ENCODE measurements at regions not wholly inside any gene's neighbourhood (a gene's known extent, or its start where the extent isn't known, plus 50 kb on each side); places are given as distances from the start of the nearest gene placed in this dataset.

DNA sequence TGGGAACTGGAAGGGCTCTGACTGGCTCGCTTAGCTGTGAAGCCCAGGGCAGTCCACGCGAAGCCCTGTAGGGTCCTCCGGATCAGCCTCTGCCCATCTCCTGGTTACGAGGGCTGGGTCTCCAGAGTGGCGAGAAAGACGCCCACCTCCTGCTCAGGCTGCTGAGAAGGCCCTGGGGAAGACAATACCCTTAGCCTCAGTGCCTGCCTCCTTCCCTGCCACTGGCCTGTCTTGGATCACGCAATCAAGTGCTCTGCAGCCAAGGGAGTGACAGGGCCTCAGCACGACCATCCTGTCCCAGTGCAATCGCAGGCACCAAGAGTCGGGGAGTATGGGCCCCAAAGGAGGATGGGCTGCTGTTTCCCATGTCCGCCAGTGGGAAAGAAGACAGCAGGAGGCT lies 165.7 kb upstream of the GLI2 start:
- Histone ChIP-seq H3K9me3 (ENCODE audit: low read length) (no peaks in the 10 kb centered on the region), H3K4me1 (ENCODE audit: insufficient read depth, low read length, severe bottlenecking) (no peaks in the 10 kb centered on the region), H3K27me3 (ENCODE audit: insufficient read depth, low read length) (no peaks in the 10 kb centered on the region; the same call in 1 of the 2 replicates), H3K79me2 (ENCODE audit: insufficient read depth, low read length) (no peaks in the 10 kb centered on the region), H3K36me3 (ENCODE audit: insufficient read depth, low read length) (no peaks in the 10 kb centered on the region), H3K9me2 (ENCODE audit: low read depth, low read length) (no peaks in the 10 kb centered on the region), H2AFZ (ENCODE audit: low read length) (no peak overlapping the region), H4K20me1 (ENCODE audit: insufficient read depth, low read length) (no peaks in the 10 kb centered on the region), H3K4me2 (ENCODE audit: low read length) (no peak overlapping the region), H3F3A (ENCODE audit: insufficient read depth, low read length) (no peaks in the 10 kb centered on the region), H3K4me3 (ENCODE audit: low read depth, low read length, poor library complexity, severe bottlenecking) (no peak overlapping the region), H3K9ac (ENCODE audit: low read length) (no peak overlapping the region), H3K27ac (ENCODE audit: low read depth, low read length, poor library complexity, severe bottlenecking) (no peak overlapping the region)
- TF ChIP-seq, protein P1, sequence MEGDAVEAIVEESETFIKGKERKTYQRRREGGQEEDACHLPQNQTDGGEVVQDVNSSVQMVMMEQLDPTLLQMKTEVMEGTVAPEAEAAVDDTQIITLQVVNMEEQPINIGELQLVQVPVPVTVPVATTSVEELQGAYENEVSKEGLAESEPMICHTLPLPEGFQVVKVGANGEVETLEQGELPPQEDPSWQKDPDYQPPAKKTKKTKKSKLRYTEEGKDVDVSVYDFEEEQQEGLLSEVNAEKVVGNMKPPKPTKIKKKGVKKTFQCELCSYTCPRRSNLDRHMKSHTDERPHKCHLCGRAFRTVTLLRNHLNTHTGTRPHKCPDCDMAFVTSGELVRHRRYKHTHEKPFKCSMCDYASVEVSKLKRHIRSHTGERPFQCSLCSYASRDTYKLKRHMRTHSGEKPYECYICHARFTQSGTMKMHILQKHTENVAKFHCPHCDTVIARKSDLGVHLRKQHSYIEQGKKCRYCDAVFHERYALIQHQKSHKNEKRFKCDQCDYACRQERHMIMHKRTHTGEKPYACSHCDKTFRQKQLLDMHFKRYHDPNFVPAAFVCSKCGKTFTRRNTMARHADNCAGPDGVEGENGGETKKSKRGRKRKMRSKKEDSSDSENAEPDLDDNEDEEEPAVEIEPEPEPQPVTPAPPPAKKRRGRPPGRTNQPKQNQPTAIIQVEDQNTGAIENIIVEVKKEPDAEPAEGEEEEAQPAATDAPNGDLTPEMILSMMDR (IDR thresholded peaks at IDR 0.05; ENCODE audit: low read length) = no peak
- TF ChIP-seq EZH2 (IDR thresholded peaks at IDR 0.05; ENCODE audit: borderline replicate concordance, low read length) = no peak

DNA sequence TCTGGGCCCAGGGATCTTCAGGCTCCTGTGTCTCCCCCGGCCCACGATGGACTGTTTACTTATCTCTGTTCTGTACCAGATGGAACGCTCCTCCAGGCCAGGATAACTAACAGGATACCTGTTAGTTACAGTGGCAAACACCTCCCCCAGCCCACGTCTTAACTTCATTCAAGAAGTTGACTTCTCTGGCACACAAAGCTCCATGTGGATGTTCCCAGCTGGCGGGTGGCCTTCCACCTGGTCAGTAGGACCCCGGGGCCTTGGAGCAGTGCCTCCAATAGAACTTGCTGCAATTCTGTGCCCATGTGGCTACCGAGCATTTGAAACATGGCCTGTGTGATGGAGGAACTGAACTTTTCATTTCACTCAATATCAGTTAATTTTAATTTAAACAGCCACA lies 165.1 kb upstream of the GLI2 start:
- TF ChIP-seq EZH2 (IDR thresholded peaks at IDR 0.05; ENCODE audit: borderline replicate concordance, low read length) = no peak
- TF ChIP-seq, protein P1 (IDR thresholded peaks at IDR 0.05; ENCODE audit: low read length) = no peak
- no peaks in the 10 kb centered on the region for H3K79me2 ChIP-seq (ENCODE audit: insufficient read depth, low read length)
- no peaks in the 10 kb centered on the region for H3F3A ChIP-seq (ENCODE audit: insufficient read depth, low read length)
- no peak overlapping the region for H3K27ac ChIP-seq (ENCODE audit: low read depth, low read length, poor library complexity, severe bottlenecking)
- no peaks in the 10 kb centered on the region; the same call in 1 of the 2 replicates for H3K27me3 ChIP-seq (ENCODE audit: insufficient read depth, low read length)
- H3K9me2 ChIP-seq (ENCODE audit: low read depth, low read length) = no peaks in the 10 kb centered on the region
- no peaks in the 10 kb centered on the region for H3K36me3 ChIP-seq (ENCODE audit: insufficient read depth, low read length)
- no peak overlapping the region for H3K4me2 ChIP-seq (ENCODE audit: low read length)
- H4K20me1 ChIP-seq (ENCODE audit: insufficient read depth, low read length) = no peaks in the 10 kb centered on the region
- no peaks in the 10 kb centered on the region for H3K9me3 ChIP-seq (ENCODE audit: low read length)
- no peak overlapping the region for H3K4me3 ChIP-seq (ENCODE audit: low read depth, low read length, poor library complexity, severe bottlenecking)
- no peak overlapping the region for H3K9ac ChIP-seq (ENCODE audit: low read length)
- no peaks in the 10 kb centered on the region for H3K4me1 ChIP-seq (ENCODE audit: insufficient read depth, low read length, severe bottlenecking)
- no peak overlapping the region for H2AFZ ChIP-seq (ENCODE audit: low read length)

DNA sequence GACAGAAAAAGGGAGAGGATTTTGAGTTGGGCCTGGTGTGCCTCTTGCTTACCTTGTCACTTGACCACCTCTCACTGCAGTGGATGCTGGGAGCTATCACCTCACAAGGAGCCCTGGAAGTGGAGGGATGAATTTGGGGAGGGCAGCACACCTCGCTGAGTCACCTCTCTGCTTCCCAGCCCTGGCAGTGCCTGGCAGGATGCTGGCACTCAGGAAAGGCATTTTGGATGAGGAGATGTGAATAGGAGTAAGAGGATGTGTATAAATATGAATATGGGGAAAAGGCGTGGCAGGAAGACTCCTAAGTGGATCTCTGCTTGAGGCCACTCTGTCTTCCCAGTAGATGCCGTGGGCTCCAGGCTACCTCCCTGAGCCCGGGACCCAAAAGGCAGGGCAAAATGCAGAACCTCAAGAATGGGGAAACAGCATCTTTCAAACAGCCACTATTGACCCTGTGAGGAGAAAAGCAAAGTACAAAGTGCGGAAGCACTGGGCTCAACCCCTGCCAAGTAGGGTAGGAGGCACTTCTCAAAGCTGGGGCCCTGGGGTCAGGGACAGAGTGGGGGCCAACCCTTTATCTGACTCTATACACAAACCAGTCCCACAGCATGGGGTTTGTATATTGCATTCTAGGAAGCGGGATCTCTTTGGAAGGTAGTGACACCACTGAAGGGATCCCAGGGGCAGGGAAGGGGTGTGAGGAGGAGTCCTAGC lies 164.5 kb upstream of the GLI2 start:
- no peaks in the 10 kb centered on the region for H3F3A ChIP-seq (ENCODE audit: insufficient read depth, low read length)
- H3K4me2 ChIP-seq (ENCODE audit: low read length) = no peak overlapping the region
- H3K9me2 ChIP-seq (ENCODE audit: low read depth, low read length) = no peaks in the 10 kb centered on the region
- H3K36me3 ChIP-seq (ENCODE audit: insufficient read depth, low read length) = no peaks in the 10 kb centered on the region
- H3K4me3 ChIP-seq (ENCODE audit: low read depth, low read length, poor library complexity, severe bottlenecking) = no peak overlapping the region
- TF ChIP-seq EZH2 (IDR thresholded peaks at IDR 0.05; ENCODE audit: borderline replicate concordance, low read length) = no peak
- TF ChIP-seq, protein P1 (IDR thresholded peaks at IDR 0.05; ENCODE audit: low read length) = no peak
- H3K27me3 ChIP-seq (ENCODE audit: insufficient read depth, low read length) = no peaks in the 10 kb centered on the region; the same call in 1 of the 2 replicates
- H2AFZ ChIP-seq (ENCODE audit: low read length) = no peak overlapping the region
- no peaks in the 10 kb centered on the region for H4K20me1 ChIP-seq (ENCODE audit: insufficient read depth, low read length)
- H3K27ac ChIP-seq (ENCODE audit: low read depth, low read length, poor library complexity, severe bottlenecking) = no peak overlapping the region
- no peaks in the 10 kb centered on the region for H3K4me1 ChIP-seq (ENCODE audit: insufficient read depth, low read length, severe bottlenecking)
- H3K9me3 ChIP-seq (ENCODE audit: low read length) = no peaks in the 10 kb centered on the region
- H3K9ac ChIP-seq (ENCODE audit: low read length) = no peak overlapping the region
- no peaks in the 10 kb centered on the region for H3K79me2 ChIP-seq (ENCODE audit: insufficient read depth, low read length)

All from OCI-LY1 (cell line).